Middle frontal gyrus (tissue), 1 donor: ENCODE measurements at regions not wholly inside any gene's neighbourhood (a gene's known extent, or its start where the extent isn't known, plus 50 kb on each side); places are given as distances from the start of the nearest gene placed in this dataset.

Experiments used
- DNase-seq: peaks from one replicate; pipeline ENCODE4 v3.0.0-alpha.2; 2015; ENCODE audit warnings: low spot score; ENCODE audit errors: extremely low spot score

DNA sequence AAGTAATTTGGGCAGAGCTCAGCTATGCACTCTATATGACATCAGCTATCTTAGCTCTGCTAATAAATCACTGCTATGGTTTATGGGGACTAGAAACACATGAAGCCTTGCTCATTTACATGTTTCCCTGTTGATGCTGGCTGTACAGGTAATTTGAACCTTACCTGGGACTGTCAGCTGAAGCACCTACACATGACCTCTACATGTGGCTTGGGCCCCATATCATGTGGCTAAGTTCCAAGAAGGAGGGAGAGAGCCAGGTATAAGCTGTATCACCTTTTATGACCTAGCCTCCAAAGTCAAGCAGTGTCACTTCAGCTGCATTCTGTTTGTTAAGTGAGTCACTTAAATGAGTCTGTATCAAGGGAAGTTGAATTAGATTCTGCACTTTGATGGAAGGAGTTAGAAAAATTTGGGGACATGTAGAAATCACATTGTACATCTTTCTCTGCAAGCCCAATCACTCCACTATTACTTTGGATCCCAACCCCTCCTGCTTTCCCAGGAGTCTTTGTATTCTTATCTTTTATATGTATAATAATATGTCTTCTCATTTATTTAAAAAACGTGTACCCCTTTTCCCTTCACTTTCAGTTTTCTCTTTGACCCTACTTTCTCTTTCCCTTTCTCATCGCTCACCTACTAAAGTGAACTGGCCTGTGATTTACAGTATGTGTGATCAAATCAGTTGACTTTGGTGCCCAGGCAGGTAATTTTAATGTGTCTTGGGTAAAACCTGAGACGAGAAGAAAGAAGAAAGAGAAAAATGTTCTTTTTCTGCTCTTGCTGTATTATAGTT is 53.4 kb upstream of the PRKACB start:
- no peak for DNase-seq

DNA sequence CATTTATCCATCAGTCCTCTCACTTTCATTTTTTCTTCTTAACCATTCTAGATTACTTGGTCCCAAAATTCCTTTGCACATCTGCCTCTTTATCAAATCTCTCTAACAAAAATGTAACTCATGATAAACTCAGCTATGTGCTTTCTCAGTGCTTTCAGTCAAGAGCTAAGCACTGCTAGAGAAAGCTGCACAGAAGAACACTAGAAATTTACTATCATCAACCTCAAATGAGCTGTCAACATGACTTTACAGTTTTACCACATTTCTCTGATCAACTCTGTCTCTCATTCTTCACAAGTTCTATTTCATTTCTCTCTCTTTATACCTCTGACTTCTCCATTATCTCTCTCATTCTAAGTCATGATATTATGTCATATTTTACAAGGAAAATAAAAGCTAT is 54.2 kb upstream of the PRKACB start:
- no peak for DNase-seq

- no peak for DNase-seq
These were observed 54.6 kb upstream of the PRKACB start for GRCh38 chr1:84089465-84089864.

DNA sequence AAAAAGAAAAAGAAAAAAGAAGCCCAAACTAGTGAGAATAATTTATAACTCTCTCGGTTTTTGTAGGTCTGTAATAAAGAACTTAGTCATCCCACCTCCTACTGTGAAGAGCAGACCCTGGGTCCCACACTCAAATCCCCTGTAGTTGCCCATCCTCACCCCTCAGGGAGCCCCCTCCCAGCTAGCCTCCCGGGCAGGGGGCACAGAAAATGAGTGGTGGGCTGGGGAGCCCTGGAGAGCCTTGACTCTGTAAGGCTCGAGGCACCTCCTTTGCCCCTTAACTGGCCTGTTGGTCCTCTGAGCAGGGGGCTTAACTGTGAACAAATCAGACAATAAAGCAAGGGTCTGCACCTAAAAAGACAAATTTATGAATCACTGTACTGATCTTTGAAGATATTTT is 57.5 kb upstream of the PRKACB start:
- DNase-seq: no peak

- no peak for DNase-seq
These were observed 57.9 kb upstream of the PRKACB start for GRCh38 chr1:84086189-84086588.

- no peak for DNase-seq
These were observed 60.8 kb upstream of the PRKACB start for GRCh38 chr1:84083307-84083706.

DNA sequence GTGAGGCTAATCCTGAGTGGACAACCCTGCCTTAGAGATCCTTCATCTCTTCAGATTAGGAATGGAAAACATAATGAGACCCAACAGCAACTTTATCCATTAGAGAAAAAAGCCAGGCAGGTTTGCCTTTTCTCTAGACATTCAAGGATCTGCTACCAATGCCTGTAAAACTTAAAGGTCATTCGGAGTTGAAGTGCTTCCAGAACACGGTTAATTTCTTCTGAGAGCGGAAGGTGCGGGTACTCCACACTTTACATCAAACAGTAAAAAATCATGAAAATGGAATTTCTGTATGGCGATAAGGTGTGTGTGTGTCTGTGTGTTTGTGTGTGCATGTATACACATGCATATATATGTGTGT is 65.2 kb upstream of the PRKACB start:
- no peak for DNase-seq

GRCh38 chr1:84078108-84078841 is 65.8 kb upstream of the PRKACB start:
- no peak for DNase-seq

GRCh38 chr1:84077476-84078107 is 66.5 kb upstream of the PRKACB start:
- DNase-seq: peak; percentile 81

GRCh38 chr1:84073266-84073665 is 70.8 kb upstream of the PRKACB start:
- no peak for DNase-seq

DNA sequence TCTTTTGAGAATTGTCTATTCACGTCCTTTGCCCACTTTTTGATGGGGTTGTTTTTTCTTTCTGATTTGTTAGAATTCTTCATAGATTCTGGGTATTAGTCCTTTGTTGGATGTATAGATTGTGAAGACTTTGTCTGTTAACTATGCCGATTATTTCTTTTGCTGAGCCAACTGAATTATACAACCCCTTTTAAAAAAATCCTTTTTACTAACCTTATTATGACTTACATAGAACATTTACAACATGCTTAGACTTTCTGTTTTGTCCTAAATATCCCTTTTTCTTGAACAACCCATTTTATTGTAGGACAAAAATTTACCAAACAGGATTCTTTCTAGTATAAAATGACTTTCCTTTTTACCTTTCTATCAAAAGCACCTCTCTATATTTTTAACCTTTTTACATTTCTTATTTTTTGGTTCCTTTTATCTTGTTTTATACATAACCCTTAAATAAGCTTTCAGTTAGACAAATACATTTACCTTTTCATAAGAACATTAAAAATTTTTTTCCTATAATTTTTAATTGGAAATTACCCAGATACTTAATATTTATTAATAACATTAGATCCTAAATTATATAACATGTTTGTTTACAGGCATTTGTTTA is 70.4 kb upstream of the TTLL7 start:
- DNase-seq: no peak

DNA sequence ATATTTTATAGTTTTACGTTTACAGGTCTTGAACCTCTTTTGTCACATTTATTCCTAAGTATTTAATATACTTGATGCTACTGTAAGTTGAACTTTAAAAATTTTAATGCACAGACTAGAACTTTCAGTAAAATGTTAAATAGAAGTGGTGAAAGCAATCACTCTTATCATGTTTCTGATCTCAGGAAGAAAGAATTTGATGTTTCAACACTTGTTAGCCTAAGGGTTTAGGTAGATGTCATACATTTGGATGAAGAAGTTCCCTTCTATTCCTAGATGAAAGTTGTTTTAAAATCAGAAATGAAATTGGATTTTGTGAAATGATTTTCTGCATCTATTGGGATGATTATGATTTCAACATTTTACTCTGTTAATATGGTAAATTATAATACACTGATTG is 63.6 kb upstream of the TTLL7 start:
- no peak for DNase-seq

GRCh38 chr1:84061336-84061735 is 62.4 kb upstream of the TTLL7 start:
- no peak for DNase-seq

DNA sequence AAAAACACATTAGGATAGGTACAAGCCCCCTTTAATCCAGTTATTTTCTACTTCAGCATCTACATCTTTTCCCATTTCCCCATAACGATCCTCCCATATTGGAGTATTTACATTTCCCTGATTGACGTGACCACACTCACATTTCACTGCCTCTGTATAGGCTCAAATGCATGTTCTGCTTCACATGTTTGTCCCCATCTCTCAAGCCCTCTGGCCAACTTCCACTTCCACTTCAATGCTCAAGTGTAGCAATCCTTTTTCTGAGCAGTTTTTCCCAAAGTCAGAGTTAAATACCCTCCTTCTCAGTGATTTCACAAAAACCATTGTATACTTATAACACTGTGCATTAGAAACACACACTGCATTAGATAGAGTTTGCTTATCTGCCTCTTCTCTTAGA is 61.8 kb upstream of the TTLL7 start:
- no peak for DNase-seq

GRCh38 chr1:84048820-84049219 is 49.9 kb upstream of the TTLL7 start:
- no peak for DNase-seq
